Erythroblast (primary cell): ENCODE measurements at regions not wholly inside any gene's neighbourhood (a gene's known extent, or its start where the extent isn't known, plus 50 kb on each side); places are given as distances from the start of the nearest gene placed in this dataset.
A peak's percentile ranks its signal among the peaks of the same experiment; 100 is the strongest.
"Not testable (repeated sequence)": the region's sequence is repeated elsewhere in the genome, so short reads cannot be mapped to it uniquely, and the experiment has no call there.

Source experiments
- DNase-seq, 2 experiments: peaks; one replicate each; lab custom pipeline; 2025; lab: John Stamatoyannopoulos, UW
- GATA1 ChIP-seq: IDR thresholded peaks from 2 replicates; pipeline ENCODE4 v1.6.1; 2011; ENCODE audit warnings: low read depth, mild to moderate bottlenecking, control low read depth, low read length, moderate library complexity
- POLR2A ChIP-seq: IDR thresholded peaks from 2 replicates; pipeline ENCODE4 v1.6.1; 2011; ENCODE audit warnings: mild to moderate bottlenecking, low read length

DNA sequence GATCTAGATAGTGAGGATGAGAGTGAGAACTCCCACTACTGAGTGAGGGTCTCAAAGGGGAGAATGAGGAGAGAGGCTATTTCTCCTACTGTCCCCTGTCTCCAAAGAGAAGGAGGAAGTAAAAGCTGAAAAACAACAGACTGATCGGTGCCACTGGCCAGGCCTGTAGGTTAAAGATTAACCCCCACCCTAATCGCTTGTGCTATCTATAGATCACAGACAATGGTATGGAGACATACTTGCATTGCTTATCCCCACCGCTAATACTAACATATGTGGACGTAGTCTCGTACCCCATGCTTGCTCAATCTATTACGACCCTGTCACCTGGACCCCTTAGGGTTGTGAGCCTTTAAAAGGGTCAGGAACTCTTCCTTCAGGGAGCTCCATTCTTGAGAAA, 777.9 kb upstream of the TMEM132C start:
- DNase-seq = peak in 1 of 2 experiments; percentile 44
- TF ChIP-seq POLR2A (no peak), GATA1 (no peak)

DNA sequence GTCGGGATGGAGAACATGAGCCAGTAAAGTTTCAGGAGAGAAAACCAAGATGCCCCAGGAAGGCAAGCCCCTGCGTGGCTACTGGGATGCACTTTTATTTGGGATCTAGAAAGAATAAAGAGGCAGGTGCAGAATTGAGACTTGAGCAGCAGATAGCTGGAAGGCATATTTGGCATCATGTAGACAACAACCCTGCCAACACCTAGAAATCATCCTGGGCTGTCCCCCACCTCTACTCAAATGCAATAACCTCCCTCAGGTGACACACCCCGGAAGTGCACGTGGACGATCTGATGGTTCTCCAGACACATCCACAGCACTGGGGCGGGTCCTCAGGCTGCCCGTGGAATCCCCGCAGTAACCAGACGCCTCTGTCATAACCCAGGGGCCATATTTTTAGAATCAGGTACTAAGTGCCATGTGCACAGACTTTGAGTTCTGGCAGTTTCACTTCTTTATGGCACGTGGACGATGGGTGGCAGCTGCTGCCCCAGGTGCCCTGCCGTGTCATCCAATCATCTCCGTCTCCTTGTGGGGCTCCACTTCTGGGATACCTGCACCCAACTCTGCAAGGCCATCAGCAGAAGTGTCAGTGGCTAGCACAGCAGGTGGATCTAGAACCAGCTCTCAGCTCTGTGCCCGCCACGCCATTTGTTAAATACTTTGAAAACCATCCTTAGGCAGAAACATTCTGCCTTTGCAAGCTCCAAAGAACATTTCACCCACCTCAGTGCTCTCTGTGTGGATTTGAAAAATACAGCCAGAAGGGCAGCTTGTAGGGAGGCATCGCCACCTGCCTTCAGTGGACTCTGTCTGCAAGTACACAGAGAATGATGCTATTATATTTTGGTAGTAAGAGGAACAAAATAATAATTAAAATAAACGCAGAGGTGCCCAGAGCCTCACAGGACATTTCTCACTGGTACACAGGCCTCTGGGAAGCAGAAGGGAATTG, 771.7 kb upstream of the TMEM132C start:
- no peak for DNase-seq
- TF ChIP-seq GATA1 (no peak), POLR2A (no peak)

DNA sequence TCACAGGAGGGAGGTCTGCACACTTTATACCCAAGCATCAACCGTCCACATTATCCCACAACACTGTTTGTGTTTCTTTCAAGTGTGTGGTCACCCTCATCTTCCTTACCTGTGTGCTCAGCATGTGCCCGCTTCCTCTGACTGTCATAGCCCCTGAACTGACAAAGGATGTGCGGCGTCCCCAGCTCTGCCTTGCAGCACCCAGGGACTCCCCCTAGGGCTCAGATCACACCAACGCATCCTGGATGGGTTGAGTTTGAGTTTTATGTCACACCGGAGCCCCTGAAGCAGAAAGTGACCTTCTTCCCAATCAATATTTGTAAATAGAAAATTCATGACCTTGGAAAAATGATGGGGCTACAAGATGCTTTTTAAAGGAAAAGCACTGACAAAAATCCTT, 770.7 kb upstream of the TMEM132C start:
- TF ChIP-seq GATA1 (no peak), POLR2A (no peak)
- no peak for DNase-seq

DNA sequence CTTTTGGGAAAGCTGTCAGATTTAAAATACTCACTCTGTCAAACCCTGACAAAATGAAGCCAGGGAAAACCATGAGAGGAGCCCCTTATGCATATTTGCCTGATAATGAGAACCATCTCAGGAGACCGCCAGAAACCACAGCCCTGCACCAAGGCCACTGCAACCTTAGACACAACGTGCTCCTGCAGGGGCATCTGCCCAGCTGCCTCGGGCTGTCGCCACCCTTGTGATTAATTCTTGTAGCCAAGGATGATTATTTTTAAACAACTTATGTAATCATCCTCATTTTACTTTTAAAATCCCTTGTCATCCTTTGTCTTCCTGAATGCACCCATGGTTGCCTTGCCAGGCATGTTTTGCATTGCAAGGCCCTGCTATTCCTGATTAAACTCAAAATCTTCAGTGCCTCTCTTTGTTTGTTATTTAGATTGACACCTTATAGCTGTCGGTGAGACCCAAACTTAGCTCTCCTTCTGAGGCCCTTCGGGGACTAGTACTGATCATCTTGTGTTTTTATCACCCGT, 766.4 kb upstream of the TMEM132C start:
- no peak for DNase-seq
- TF ChIP-seq GATA1 (no peak), POLR2A (no peak)

DNA sequence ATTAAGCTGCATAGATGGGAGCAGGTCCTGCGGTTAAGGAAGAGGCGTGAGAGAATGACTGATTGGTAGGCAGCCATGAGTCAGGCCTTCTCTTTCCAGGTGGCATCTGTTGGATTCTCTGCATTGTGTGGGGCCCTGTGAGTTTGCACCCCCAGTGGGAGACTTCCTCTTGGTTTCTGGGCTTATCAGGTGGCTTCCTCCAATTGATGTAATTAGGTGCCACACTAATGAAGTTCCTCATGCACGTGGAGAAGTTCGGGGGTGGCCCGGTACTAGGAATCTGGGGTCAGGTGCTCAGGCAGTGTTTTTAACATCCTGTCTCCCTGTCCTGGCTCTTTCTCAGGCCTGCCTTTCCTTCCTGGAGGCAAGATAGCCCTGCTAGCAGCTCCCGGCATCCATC, 765.1 kb upstream of the TMEM132C start:
- no peak for TF ChIP-seq POLR2A
- TF ChIP-seq GATA1 = no peak
- no peak for DNase-seq

DNA sequence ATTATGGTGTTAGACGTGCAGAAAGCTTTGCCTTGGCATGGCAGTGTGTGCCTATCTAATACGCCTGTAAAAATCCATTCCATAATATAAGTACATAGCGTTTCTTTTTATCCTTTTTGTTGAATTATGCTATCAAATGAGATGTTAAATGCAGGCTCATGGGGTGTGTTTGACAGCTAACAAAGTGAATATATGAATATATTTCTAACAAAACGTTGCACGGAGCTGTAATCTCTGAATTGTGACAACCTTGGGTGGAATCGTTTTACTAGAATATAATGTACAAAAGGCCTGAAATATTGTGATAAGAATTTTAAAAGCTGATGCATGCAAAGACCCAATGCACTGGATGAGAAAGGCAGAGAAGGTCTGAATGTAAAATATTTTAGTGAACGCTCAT, 763.7 kb upstream of the TMEM132C start:
- no peak for DNase-seq
- TF ChIP-seq GATA1 (no peak), POLR2A (no peak)

DNA sequence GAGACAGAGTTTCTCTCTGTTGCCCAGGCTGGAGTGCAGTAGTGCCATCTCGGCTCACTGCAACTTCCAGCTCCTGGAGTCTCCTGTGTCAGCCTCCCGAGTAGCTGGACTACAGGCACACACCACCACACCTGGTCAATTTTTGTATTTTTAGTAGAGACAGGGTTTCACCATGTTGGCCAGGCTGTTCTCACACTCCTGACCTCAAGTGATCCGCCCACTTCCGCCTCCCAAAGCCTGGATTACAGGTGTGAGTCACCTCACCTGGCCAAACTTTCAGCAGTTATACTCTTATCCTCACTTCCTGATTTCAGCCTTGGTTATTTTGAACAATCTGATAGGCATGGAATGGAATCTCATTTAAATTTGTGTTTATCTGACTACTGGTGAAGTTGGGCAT, 763.0 kb upstream of the TMEM132C start:
- not testable (repeated sequence) for DNase-seq

DNA sequence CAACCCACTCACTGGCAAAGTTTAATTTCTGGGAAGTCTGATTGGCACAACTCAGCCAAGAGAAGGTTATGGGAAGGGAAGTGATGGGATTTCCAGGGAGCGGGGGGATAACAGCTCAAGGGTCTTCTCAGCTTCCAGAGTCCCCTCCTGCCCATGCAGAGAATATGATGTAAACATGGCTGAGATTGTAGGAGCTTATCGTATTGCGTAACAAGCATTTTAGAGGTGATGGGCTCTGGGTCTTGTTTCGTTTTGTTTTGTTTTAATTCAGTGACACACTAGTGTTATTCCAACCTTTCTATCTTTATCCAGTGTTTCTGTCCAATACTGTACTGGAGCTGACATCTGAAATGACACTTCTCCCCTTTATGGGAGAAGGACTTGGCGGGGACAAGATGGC, 762.1 kb upstream of the TMEM132C start:
- TF ChIP-seq GATA1 (no peak), POLR2A (no peak)

DNA sequence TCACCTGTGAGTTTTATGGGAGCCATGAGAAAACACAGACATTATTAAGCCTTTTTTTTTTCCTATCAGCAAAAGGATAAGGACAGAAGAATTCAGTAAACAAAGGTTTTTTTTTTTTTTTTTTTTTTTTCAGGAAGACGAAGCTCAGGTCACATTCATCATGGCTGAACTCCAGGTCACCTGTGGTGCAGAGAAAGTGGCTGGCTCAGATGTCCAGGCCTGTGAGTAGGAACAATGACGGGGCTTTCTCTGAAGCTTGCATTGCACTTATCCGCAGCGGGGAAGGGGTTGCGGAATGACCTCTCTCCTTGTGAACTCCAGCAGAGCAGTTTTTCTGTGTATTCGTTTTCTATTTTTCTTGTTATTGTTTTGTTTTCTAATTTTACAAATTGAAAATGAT, 759.6 kb upstream of the TMEM132C start:
- TF ChIP-seq POLR2A (no peak), GATA1 (no peak)
- no peak for DNase-seq

More for the DNA sequence above, 762.1 kb upstream of the TMEM132C start:
- no peak for DNase-seq

DNA sequence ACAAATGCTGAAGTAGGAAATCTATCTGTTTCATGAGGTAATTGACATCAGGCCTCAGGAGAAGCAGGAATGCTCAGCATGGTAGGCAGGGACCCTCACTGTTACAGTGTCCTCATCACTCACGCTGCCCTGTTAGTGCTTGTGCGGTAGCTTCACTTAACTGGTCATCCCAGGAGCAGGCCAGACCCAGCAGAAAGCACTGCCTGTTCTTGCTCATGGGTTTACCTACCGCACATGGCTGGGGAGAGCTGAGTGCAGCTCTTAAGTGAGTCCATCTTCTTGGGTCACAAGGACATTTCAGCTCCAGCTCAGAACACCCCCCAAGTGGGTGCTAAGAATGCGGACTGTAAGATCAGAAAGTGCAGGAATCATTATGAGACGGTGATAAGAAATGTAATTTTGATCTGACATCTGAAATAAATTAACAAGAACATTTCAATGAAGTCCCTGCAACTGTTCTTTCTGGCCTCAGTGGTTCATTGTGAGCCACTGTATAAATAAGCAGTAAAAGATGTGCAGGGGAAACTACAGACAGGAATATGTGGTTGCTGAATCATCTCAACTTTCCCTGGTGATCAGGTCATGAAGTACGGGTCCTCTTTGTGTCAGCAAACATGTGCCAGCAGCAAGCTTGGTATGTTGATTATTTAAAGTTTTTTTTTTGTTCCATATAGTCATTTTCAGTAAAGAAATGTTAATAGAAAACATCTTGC, 757.7 kb upstream of the TMEM132C start:
- DNase-seq = no peak
- TF ChIP-seq GATA1 = no peak
- TF ChIP-seq POLR2A = no peak

DNA sequence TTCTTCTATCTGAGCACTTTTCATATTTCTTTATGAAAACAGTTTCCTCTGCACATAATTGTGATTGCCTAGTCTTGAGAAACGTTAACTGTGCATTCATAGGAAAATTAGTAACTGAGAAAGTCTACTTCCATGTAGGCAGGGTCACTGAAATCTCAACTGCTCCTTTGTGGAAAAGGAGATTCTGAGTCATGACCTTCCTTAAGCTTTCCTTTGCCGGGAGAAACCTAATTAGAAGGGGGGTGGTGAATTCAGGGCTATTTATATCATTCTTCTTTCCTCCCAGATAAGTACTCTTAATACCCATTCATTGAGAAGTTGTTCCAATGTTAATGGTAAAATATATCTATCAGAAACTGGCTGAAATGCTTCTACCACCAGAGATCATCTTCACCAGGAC, 751.0 kb upstream of the TMEM132C start:
- DNase-seq = no peak
- TF ChIP-seq GATA1 = no peak
- no peak for TF ChIP-seq POLR2A

DNA sequence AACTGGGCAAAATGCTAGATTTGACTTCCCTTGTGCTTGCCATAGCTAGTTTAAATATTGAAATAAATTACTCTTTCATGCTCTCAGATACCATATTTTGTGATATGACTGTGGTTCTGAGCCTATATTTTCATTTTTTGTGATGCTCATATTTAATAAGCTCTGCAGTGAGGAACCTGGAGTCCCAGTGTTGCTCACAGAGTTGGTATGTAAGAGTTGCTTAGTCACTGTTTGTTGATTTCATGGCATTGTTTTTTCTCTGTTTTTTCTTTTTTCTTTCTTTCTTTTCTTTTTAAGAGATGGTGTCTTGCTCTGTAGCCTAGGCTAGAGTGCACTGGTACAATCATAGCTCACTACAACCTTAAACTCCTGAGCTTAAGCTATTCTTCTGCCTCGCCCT, 750.5 kb upstream of the TMEM132C start:
- TF ChIP-seq POLR2A (no peak), GATA1 (no peak)
- no peak for DNase-seq

DNA sequence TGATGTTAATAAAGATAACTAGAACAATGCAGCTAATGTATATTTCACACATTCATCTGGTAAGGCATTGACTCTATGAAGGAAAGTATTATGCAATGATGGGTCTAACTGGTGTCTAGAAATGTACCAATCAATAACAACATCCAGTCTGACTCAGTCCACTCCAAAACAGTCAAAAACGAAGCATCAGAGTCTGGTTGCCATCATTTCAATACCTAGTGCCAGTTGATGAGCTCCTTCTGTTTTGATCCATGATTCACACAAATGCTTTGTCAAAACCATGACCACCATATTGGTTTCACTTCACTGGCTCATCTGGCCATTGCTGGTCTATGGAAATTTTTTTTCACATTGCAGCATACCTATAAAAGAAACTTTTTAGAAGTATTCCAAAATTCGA, 747.2 kb upstream of the TMEM132C start:
- DNase-seq = no peak
- TF ChIP-seq GATA1 (no peak), POLR2A (no peak)

DNA sequence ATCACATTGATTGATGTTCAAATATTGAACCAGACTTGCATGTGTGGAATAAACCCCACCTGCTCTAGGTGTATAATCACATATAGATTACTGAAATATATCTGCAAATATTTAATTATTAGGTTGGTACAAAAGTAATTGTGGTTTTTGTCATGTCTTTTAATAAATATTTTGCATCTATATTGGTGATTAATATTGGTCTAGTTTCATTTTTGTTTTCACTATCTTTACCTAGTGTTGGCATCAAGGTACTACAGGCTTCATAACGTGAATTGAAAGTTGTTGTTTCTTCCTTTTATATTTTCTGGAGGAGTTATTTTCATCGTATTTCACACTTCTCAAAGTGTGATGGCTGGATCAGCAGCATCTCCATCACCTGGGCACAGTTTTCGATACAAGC, 740.0 kb upstream of the TMEM132C start:
- no peak for TF ChIP-seq POLR2A
- TF ChIP-seq GATA1 = no peak
- no peak for DNase-seq

DNA sequence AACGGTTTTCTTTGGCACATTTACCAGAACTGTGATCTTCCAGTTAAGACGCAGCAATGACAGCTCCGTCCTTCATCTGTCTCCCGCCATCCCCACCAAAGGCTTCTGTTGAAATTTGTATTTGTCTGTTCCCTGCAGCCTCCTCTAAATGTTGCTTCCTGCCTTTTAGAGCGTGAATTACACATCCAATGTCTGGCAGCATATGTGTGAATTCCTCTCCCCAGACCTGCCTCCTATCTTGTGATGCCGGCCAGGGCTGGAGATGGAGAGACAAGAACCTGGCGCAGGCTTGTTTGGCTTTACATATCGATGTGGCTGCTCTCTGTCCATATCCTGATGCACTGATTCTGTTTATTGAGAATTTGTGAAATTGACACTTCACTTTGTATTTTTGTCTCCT, 738.4 kb upstream of the TMEM132C start:
- no peak for DNase-seq
- TF ChIP-seq GATA1 (no peak), POLR2A (no peak)
